ENCODE measurements at regions not wholly inside any gene's neighbourhood (a gene's known extent, or its start where the extent isn't known, plus 50 kb on each side); places are given as distances from the start of the nearest gene placed in this dataset.

- Histone ChIP-seq H2BK5ac (ENCODE audit: low read depth, low read length) (peak overlapping the region; percentile 4; the same call in 1 of the 2 replicates), H3K4ac (replicated peaks; ENCODE audit: insufficient read length, low read depth, low read length) (no peak overlapping the region), H2BK20ac (ENCODE audit: low read length) (no peak overlapping the region), H3K18ac (ENCODE audit: extremely low read depth, low read length) (no peak overlapping the region), H2BK12ac (ENCODE audit: low read depth, low read length) (0 out of 2 replicates have a peak overlapping the region, but pooled peaks have one; percentile 10), H3K4me1 (replicated peaks in 1 of 4; ENCODE audit: control insufficient read depth in 3 of 4, insufficient read depth in 4 of 4, low read length in 3 of 4) (peaks cover 0 to 15% (median 9%) of the 10 kb centered on the region in 4 experiments; a peak in 5 of 7 replicates), H2AK5ac (ENCODE audit: low read depth, low read length) (no peak overlapping the region), H2AFZ (ENCODE audit: low read length) (no peak overlapping the region), H3K56ac (replicated peaks; ENCODE audit: insufficient read length, low read depth, low read length) (no peak overlapping the region), H2BK15ac (ENCODE audit: low read length) (no peak overlapping the region), H3K27me3 (replicated peaks in 1 of 4; ENCODE audit: control insufficient read depth in 3 of 4, extremely low read depth in 1 of 4, insufficient read depth in 3 of 4, low read length in 3 of 4) (no peaks in the 10 kb centered on the region), H3K14ac (ENCODE audit: insufficient read length) (no peak overlapping the region), H4K5ac (ENCODE audit: insufficient read length, low read depth, low read length) (no peak overlapping the region), H3K27ac (ENCODE audit: low read depth, low read length) (no peak overlapping the region), H2BK120ac (replicated peaks; ENCODE audit: low read depth, low read length) (no peak overlapping the region), H3K79me1 (ENCODE audit: low read depth, low read length) (no peaks in the 10 kb centered on the region), H4K91ac (replicated peaks; ENCODE audit: insufficient read length, low read length) (no peak overlapping the region), H4K8ac (ENCODE audit: extremely low read depth, insufficient read depth, low read length) (no peak overlapping the region), H3K79me2 (ENCODE audit: control insufficient read depth in 1 of 2, insufficient read depth in 2 of 2, low read length in 2 of 2) (no peaks in the 10 kb centered on the region), H3K9ac (replicated peaks in 1 of 4; ENCODE audit: extremely low read depth in 1 of 4, low read depth in 3 of 4, low read length in 3 of 4) (no peak overlapping the region), H4K20me1 (replicated peaks in 1 of 2; ENCODE audit: control insufficient read depth in 1 of 2, insufficient read depth in 2 of 2, low read length in 2 of 2) (no peaks in the 10 kb centered on the region), H3K23ac (ENCODE audit: insufficient read length) (no peak overlapping the region), H3K9me3 (ENCODE audit: insufficient read depth in 2 of 2, low read depth in 1 of 2, low read length in 1 of 2) (no peaks in the 10 kb centered on the region), H3K4me2 (ENCODE audit: insufficient read depth in 1 of 2, low read depth in 2 of 2, low read length in 2 of 2) (no peak overlapping the region), H3K4me3 (ENCODE audit: extremely low read depth in 1 of 4, insufficient read depth in 2 of 4, low read depth in 3 of 4, low read length in 4 of 4) (no peak overlapping the region), H3K36me3 (ENCODE audit: control insufficient read depth in 2 of 4, insufficient read depth in 4 of 4, low read length in 3 of 4) (no peaks in the 10 kb centered on the region), H3K23me2 (ENCODE audit: low read depth, low read length) (no peaks in the 10 kb centered on the region)
- TF ChIP-seq SP4 (IDR thresholded peaks at IDR 0.05; ENCODE audit: low read length): no peak
- no peak for TF ChIP-seq SAP30 (IDR thresholded peaks at IDR 0.05; ENCODE audit: insufficient read depth, insufficient replicate concordance, low read length)
- TF ChIP-seq TCF12 (IDR thresholded peaks at IDR 0.05; ENCODE audit: low read depth, low read length): no peak
- TF ChIP-seq NRF1 (IDR thresholded peaks at IDR 0.05; ENCODE audit: low read depth, low read length): no peak
- TF ChIP-seq SRF (IDR thresholded peaks at IDR 0.05; ENCODE audit: low read depth, low read length): no peak
- TF ChIP-seq PHF8 (conservative IDR thresholded peaks at IDR 0.05; ENCODE audit: low read depth, low read length): no peak
- FAIRE-seq (no peak), DNase-seq (ENCODE audit: low read depth in 1 of 2, low spot score in 2 of 2) (no peak)
- CTCF ChIA-PET (ENCODE audit: partially characterized antibody): interaction anchor here (1.1 kb wide), 2 partner anchors 9 to 31 kb away, joined by 3 to 4 read pairs; no protein-coding TSS in a partner anchor
- 65% methylated on average over 4 of the region's 4 CpGs; no CpG with 5 or more reads in 1 of the 2 experiments for WGBS, 2 experiments (ENCODE audit: extremely low coverage in 1 of 2, insufficient coverage in 1 of 2, insufficient read length in 1 of 2, insufficient replicate concordance in 2 of 2, low coverage in 1 of 2, low lambda C conversion rate in 2 of 2, missing lambda C conversion rate in 1 of 2)
- POLR2A ChIA-PET (ENCODE audit: partially characterized antibody): no interaction called here
Observed at GRCh38 chr4:41454423-41454822, 83.5 kb upstream of the LIMCH1 start.
